GM13976 (cell line): ENCODE measurements at regions not wholly inside any gene's neighbourhood (a gene's known extent, or its start where the extent isn't known, plus 50 kb on each side); places are given as distances from the start of the nearest gene placed in this dataset.

Experiments used
- DNase-seq: peaks from one replicate; pipeline ENCODE4 v3.0.0; 2012; ENCODE audit warnings: low spot score
- CTCF ChIP-seq: IDR thresholded peaks from 2 replicates; pipeline ENCODE4 v1.5.1; 2012; ENCODE audit warnings: borderline replicate concordance, mild to moderate bottlenecking; ENCODE audit not compliant: insufficient read depth; ENCODE audit errors: extremely low read depth, missing control alignments, control extremely low read depth
- in situ Hi-C: fragments of 300-500 bp; cut with MboI; formaldehyde crosslinking; loops from one replicate; pipeline ENCODE4 v1.12.0; 2022; ENCODE audit warnings: low sequenced_read_pairs, mixed read lengths, inconsistent platforms; ENCODE audit not compliant: unreplicated experiment

GRCh38 chr16:64312980-64313379 lies 808.9 kb downstream of the CDH11 start:
- no peak for TF ChIP-seq CTCF
- DNase-seq: no peak
- in situ Hi-C loops: no loop called here

GRCh38 chr16:64312292-64312691 lies 809.6 kb downstream of the CDH11 start:
- in situ Hi-C loops: no loop called here
- no peak for TF ChIP-seq CTCF
- no peak for DNase-seq

DNA sequence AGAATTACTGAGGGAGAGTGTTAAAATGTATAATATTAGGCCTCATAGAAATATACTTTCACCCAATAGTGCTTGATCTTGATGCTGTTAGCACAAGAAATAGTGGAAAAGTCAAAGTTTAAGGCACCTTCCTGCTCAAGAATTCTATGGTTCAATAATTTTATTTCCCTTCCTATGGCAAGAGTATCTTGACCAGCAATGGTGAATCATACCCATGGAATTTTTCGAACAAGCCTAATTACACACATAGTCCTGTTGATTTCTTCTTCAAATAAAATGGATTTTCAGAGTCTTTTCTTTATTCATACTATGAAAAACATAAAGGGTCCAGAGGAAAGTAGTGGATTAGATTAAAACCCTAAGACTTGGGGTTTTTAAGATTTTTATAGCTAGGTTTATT lies 810.6 kb downstream of the CDH11 start:
- TF ChIP-seq CTCF: no peak
- DNase-seq: no peak
- in situ Hi-C loops: no loop called here

- TF ChIP-seq CTCF: no peak
- no peak for DNase-seq
- in situ Hi-C loops: no loop called here
Measured at GRCh38 chr16:64309398-64310110, 812.3 kb downstream of the CDH11 start.

- TF ChIP-seq CTCF: no peak
- DNase-seq: no peak
- in situ Hi-C loops: no loop called here
Measured at GRCh38 chr16:64308721-64309120, 813.1 kb downstream of the CDH11 start.

- TF ChIP-seq CTCF: no peak
- in situ Hi-C loops: no loop called here
- no peak for DNase-seq
Measured at GRCh38 chr16:64307431-64307830, 814.4 kb downstream of the CDH11 start.
